HG03469 (cell line): ENCODE measurements at regions not wholly inside any gene's neighbourhood (a gene's known extent, or its start where the extent isn't known, plus 50 kb on each side); places are given as distances from the start of the nearest gene placed in this dataset.
"Not testable (repeated sequence)": the region's sequence is repeated elsewhere in the genome, so short reads cannot be mapped to it uniquely, and the experiment has no call there.

Experiments
- ATAC-seq: cut with Tn5 transposase; IDR thresholded peaks from one replicate; pipeline ENCODE4 v1.9.1; 2021; ENCODE audit warnings: mild to moderate bottlenecking, moderate library complexity, moderate number of reproducible peaks; ENCODE audit not compliant: unreplicated experiment

DNA sequence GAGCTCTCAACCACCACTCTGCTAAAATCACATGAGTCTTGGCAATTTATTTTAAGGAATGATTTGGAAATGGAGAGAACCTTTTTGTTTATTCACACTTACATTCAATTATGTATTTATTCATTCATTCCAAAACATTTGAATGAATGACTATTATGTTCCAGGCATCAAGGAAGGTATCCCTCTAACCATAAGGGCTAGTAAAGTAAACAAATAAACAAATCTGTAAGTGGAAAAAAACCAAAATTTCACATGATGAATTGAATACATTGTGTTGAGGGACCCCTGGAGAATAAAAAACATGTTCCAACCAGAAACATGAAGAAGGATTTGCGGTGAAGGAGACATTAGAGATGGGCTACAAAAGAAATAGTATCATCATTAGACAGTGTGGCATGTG is 677.8 kb downstream of the TOX3 start:
- ATAC-seq = no peak

DNA sequence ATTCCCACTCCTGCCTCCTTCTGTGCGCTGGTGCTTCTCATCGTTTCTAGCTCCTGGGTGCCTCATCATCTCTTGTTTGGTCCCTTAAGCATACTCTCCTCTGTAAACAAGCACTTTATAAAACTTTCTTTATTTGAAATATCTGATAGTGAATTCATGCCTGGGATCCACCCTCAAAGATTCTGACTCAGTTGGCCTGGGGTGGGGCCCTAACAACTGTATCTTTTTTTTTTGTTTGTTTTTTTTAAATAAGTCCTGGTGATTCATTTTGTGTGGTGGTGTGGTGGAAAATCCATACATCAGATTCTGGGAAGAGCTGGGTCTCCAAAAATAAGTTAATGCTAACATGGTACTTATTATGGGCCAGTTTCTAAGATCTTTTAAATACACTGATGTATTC is 678.3 kb downstream of the TOX3 start:
- ATAC-seq = no peak

DNA sequence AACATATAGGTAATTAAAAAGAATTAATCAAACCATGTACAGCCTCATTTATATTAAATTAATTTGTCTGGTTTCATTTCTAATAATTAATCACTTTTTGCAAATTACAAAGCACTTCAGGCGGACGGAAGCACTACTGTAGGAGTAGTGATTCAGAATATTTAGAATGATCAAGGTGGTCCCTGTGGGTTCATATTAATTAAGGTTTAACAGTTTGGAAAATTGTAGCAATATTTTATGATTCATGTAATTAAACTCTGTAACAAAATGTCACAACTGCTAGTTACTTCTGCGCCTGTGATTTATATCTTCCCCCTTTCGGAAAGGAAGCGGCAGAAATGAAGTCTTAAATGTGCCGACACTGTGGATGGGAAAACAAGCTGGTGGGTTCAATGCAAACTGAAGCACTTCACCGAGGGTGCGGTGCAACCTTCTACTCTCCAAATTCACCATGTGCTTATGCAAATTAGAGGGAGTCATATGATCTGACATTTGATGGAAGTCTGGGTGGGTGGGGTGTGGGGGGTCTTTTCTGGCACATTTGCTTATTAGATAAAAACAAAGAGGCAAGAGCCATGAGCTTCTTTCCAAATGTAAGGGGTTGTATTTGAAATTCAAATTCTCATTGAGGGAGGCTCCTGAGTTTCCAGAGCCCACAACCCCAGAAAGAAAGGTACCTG is 679.4 kb downstream of the TOX3 start:
- no peak for ATAC-seq

DNA sequence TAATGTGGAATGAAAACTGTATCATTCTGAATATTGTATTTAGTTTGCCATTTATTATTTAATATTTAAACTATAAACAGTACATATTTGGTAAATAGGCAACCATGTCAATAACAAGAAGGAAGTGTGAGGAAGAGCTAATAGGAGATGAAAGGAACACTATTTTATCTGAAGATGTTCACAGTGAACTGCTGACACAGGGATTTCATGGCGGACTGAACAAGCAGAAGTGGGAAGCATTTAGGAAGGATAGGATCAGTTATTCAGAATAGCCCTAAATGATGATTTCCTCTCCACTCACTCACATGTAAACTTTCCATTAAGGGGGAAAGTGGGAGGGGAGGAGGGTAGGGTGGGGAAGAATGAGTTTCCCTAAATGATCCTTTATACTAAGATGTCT is 682.4 kb downstream of the TOX3 start:
- no peak for ATAC-seq

DNA sequence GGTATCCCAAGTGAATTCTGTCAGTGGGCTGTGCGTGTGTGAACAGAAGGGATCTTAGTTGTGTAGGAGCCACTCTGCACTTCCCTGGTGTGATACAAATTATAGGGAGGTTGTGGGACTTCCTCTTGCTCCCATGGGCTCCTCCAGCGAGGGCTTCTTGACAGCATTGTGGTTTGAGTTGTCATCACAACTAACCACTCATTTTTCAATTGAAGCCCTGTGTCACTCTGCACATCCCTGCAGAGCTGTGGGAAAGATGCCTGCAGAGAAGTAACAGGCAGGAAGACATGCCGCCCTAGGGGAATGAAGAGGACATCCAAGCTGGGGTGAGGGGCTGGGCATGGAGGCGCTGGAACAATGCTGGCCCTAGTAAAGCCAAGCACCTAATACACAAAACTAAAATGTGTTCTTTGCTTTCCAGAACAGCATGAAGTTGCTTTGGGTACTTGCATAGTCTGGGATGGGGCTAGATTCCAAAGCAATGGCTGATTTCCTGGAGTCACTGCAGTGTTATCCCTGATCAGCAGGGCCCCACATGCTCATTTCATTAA is 692.5 kb downstream of the TOX3 start:
- no peak for ATAC-seq

DNA sequence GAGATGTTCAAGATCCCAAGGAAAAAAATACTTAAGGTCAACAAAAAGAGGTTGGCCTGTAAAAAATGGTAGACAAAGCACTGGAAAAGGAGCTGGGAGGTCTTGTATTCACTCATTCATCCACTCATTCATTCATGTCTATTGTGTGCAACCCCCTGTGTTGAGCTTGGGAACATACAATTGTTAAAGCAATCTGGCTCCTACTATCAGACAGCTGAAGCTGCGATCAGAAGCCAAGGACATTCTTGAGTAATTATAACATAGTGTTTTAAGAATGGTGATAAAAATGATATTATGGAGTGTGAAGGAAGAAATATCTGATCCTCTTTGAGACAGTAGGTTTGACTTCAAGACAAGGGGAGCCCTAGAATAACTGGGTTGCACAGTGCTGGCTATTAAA is 693.4 kb downstream of the TOX3 start:
- no peak for ATAC-seq

DNA sequence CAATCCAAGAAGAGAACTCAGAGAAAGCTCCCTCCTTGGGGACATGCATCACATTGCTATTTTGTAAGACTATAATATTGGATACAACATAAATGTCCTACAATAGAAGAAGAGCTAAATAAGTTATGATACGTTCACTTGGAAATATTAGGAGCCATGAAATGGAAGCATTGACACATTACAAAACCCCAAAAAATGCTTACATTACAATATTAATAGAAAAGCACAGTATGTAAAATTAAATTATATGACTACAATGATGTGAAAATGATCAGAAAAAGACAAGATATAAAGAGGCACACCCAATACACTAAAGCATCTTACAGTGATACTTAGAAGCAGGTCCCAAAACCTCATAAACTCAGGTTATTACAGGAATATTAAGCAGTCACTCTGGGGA is 694.1 kb downstream of the TOX3 start:
- ATAC-seq = no peak

DNA sequence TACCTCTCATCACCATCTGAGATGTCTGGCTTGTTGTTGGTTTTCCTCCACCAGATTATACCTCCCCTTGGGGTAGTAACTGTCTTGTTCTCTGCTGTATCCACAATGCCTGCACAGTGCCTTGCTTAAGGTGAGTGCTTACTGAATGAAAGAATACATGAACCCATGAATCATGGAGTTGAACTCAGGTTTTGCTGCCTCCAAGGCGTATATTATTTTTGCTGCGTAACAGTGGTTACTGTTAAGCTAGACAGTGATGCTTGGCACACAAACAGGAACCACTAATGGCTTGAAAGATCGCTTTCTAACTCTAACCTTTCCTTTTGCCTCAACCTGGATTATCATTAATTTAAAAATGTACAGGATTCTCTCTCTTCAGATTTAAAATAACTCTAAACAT is 695.8 kb downstream of the TOX3 start:
- ATAC-seq = no peak

DNA sequence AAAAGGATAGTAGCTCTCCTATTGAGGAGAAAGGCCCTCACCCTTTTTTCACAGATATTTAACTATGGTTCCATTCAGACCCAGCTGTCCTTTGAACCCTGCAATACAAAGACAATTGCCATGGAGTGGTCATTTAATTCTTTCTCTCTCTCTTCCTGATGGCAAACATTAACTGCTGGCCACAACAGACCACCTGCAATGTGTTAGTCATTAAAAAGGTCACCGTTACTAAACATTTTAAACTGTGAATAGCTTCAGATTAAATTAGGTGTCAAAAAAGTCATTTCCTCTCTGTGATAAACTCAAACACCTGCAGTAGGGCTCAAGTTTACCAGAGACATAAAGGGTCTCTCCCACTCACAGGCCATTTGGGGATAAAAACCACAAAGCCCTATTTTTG is 697.2 kb downstream of the TOX3 start:
- no peak for ATAC-seq

DNA sequence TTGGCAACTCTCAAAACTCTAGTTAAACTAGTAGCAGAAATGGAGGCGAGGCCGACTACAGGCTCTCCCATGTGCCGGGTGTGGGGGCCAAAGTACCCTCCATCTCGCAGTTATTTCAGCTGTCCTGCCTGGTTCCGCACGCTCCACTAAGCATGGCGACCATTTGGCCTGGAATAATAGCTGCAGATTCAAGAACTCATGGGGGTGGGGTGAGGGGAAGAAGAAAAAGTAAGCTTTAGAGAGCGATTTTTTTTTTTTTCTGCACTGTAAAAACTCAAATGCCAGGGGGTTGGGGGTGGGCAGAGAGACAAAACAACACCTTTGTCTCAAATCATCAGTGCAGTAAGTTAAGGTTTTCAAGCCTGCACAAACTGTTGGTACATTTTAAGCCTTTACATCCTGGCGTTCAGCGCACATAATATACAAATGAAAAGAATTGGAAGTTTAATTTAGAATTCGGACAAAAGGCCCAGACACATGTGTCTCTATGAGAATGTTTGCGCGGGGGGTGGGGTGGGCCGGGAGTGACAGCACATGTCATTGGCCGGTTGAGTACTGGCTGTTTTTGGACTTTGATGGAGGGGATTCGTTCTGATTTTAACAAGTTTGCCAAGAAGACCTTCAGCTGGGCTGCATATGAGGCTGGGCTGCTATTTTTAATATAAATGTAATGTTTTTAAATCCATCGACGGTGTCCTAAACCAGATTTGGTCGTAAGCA is 694.7 kb upstream of the SALL1 start:
- ATAC-seq = no peak

DNA sequence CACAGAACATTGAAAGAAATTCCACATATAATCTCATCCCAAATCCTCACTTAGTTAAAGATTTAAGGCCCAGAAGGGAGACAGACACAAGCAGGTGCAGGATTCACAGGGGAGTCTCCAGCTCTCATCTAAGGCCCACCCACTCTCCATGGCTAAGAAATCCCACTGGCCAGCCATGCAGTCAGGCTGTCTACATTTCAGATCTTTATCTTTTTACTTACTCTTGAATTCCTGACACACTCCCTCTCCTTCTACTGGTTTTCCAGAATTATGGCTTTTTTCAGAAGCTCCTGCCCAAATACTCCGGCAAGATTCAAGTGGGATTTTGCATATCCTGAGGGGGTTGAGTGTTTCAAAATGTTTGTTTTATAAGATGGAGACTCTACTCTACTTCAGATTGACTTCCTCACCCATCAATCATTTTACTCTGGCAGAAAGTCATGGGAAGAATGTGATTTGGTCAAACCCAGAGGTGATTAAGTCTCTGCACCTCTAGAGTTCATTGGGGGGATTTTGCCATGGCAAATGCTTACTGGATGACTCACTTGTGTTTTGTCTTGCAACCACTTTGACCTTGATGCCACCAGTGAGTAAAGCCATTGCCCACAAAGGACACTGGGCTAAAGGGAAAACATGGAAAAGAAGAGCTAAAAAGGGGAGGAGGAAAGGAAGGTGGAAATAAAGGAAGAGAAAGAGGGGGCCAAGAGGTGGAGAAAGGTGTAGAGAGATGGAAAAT is 688.8 kb upstream of the SALL1 start:
- no peak for ATAC-seq

DNA sequence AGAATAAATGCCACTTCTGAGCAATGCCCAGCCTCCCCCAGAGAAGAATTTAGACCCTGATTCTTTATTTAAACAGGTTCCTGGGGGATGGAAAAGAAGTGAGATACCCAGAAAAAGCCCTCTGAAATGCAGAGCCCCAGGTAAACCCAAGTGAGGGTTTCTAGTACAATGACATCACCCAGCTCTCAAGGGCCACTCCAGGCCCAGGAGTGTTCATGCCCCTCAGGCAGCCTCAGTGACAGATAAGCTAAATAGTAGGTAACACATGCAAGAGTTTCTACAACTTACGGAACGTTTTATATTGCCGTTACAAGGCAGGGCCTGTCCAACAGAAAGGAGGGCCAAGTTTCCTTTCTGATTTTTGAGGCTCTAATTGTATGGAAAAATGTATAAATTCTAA is 683.7 kb upstream of the SALL1 start:
- no peak for ATAC-seq

DNA sequence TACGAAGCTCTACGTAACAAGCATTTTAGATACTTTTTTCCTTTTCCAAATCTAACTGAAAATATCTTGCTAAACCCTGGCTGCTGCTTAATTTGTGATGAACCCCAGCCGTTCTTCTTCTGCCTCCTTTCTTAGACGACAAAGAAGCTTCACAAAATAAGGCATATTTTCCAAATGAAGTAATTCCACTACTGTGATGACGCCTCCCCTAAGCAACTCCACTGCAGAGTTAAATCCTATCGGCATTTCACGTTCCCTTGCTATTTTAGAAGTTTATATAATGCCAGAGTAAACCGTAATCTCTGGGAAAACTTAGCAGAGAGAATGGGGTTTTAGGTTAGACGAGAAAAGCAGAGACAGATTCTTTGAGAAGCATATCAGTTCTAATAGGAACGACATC is 683.1 kb upstream of the SALL1 start:
- ATAC-seq = no peak

DNA sequence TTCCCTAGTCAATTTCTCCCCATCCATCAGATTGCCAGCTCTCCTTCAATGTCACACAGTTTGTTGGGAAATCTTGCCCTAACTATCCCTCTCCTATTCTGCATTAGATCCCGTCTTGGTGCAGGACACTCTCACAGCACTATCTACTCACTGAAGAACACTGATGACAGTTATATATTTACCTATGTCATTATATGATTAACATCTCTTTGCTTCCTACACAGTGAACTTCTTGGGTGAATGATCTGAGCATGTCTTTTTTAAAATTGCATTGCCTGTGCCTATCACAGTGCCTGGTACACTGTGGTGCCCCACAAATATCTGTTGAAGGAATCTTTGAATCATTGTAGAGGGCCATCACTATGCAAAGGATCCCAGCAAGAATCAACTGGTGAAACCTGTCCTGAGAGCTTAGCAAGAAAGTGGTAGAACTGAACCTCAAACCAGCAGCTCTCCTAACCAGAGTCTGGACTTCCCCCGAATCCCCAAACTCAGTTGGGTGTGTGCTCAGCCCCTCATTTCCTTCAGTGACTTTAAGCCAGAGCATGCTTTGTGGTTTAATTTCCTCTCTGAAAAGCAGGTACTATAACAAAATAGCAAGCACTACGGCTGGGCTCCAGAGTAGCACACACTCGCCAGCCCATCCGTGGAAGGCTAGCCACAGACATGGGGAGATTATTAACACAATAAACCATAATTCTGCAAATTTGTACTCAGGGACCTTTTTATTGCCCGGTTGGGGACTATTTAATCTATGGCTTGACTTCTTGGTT is 680.7 kb upstream of the SALL1 start:
- ATAC-seq = no peak

DNA sequence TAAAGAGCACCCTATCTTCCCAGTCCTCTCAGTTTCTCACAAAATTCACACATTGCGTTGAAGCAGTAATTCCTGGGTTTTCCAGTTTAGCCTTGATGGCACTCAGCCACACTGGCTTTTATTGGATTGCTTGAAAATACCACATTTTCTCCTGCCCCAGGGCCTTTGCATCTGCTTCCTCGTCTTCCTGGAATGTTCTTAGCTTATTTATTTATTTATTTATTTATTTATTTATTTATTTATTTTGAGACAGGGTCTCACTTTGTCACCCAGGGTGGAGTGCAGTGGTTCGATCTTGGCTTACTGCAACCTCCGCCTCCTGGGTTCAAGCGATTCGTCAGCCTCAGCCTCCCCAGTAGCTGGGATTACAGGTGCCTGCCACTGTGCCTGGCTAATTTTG is 680.0 kb upstream of the SALL1 start:
- ATAC-seq = not testable (repeated sequence)

DNA sequence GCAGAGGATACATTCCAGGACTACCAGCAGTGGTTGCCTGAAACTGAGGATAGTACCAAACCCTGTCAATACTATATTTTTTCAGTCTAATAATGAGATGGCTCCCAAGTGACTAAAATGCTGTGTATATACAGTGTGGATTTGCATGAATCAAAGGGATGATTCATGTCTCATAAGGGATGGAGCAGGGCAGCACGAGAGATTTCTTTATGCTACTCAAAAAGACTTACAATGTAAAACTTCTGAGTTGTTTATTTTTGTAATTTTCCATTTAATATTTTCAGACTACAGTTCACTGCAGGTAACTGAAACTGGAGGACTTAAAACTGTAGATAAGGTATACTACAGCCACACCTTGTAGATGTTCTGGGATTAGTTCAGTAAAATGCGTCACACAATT is 674.7 kb upstream of the SALL1 start:
- no peak for ATAC-seq

DNA sequence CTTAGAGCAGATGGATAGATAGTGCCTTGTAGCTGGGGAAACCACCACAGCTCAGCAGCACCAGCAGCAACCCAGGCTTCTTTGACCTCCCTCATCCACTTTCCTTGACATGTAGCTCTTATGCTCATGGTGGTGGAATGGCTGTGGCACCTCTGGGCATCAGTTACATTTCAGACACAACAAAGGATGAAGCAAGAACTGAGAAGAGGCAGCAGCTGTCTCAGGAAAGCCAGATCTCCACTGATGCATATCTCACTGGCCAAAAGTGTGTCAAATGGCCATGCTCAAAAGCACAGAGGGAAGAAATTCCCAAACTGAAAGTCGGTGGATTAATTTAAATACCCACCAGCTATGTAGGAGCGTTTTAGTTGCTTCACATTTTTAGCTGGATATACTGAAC is 671.4 kb upstream of the SALL1 start:
- ATAC-seq = no peak

DNA sequence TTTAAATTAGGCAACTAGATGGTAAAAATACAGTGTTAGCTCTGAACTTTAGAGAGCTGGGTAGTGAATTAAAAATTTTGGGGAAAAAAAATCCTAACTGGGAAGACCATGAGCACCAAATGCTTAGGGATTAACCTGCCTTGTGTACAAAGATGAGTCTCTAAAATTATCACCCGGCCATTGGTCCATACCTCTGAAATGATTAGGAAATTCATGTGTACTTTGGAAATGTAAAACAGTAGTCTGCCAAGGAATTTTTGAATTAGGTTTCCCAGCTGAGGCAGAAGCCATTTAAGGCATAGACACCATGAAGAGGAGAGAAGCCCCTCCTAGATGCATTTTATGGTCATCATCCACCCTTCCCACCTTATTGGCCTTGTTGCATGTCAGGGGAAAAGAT is 670.5 kb upstream of the SALL1 start:
- ATAC-seq = no peak

DNA sequence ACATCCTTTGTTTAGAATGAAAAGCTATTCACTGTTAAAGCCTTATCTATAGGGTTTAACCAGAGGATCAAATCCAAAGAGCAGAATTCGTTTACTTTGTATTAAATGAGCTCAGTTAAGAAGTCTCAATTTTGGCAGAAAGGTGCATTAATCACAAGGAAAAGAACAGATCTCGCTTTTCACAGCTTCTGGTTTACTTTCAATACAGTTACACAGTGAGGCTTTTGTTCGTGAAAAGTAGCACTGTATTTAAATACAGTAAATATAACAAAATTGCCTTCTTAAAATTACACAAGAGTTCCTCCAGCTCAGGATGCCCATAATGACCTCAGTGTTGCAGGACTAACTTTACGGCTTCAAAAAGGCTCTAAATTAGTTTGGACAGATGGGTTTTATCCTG is 669.1 kb upstream of the SALL1 start:
- no peak for ATAC-seq

DNA sequence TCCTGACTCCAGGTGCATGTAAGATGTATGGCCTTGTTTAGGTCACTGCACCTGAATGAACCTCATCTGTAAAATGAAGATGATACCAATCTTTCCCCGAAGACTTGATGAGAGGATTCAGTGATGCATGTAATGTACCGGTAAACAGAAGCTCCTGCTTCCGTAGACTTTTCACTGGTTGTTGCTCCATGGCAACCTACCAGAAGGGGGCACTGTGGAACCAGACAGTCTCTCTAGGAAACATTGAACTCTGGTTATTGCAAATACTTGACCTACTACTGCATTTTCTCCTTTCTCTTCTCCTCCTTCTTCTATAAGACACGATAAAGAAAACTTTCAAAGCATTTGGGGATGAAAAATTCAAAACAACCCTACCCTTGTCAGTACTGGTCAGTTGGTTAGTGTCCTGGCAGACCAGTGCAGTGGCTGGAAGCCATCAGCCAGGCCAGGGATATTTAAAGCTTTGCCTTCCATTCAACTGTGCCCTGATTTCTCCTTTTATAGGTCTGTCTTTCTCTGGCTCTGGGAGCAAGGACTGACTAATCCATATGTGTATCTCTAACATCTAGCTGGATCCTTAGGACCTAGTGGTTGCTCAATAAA is 667.4 kb upstream of the SALL1 start:
- ATAC-seq = no peak

DNA sequence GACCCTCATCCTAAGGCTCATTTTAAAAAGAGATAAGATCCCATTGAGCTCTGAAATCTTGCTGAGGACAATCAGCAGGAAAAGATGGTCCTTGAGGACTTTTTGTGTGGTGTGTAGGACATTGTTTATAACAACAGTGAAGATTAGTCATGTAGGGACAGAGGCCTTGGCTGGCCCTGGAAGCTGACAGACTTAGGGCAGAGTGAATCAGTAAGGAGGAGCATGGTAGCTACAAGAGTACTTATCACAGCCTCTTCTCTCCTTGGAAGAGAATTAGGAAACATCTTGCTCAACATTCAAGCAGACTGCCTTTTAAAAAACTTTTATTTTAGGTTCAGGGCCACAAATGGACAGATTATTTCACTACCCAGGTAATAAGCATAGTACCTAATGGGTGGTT is 665.9 kb upstream of the SALL1 start:
- ATAC-seq = no peak
